PC-9 (cell line): ENCODE measurements at regions not wholly inside any gene's neighbourhood (a gene's known extent, or its start where the extent isn't known, plus 50 kb on each side); places are given as distances from the start of the nearest gene placed in this dataset.

Source experiments
- BruUV-seq: library from RNA; stranded (reverse); fragments of 400-500 nt; replicated peaks from 2 replicates; lab custom pipeline; 2021; lab: Mats Ljungman, UMichigan
- CTCF ChIA-PET: fragments of 300-600 bp; sonication (Branson Sonifier 250); formaldehyde crosslinking; loops from one replicate; lab custom pipeline; 2022; ENCODE audit warnings: antibody characterized with exemption; lab: Charles Lee
- POLR2A ChIA-PET: fragments of 300-600 bp; sonication (Branson Sonifier 250); formaldehyde crosslinking; loops from one replicate; lab custom pipeline; 2022; ENCODE audit warnings: antibody characterized with exemption; ENCODE audit not compliant: unreplicated experiment; lab: Charles Lee
- DNase-seq, 2 experiments: peaks; one replicate each; pipeline versions ENCODE4 v3.0.0 to v3.0.0-alpha.2; 2015 to 2022; ENCODE audit warnings: mixed read lengths in 1 of 2
- H2AFZ ChIP-seq: fragments of 200-600 bp; sonication (generic); 2 replicates; pipeline ENCODE4 v1.8.1; 2017; ENCODE audit warnings: antibody characterized with exemption
- H3F3A ChIP-seq: fragments of 200-600 bp; sonication (generic); 2 replicates; pipeline ENCODE4 v1.8.1; 2017; ENCODE audit warnings: antibody characterized with exemption, mild to moderate bottlenecking, low read depth; ENCODE audit not compliant: insufficient read depth
- H3K27ac ChIP-seq: fragments of 200-600 bp; sonication (generic); 2 replicates; pipeline ENCODE4 v1.6.1; 2016; ENCODE audit warnings: mixed run types
- H3K27me3 ChIP-seq: fragments of 200-600 bp; sonication (generic); 2 replicates; pipeline ENCODE4 v1.6.1; 2016; ENCODE audit warnings: low read depth, mixed run types; ENCODE audit not compliant: insufficient read depth
- H3K36me3 ChIP-seq: fragments of 200-600 bp; sonication (generic); 2 replicates; pipeline ENCODE4 v1.6.1; 2016; ENCODE audit warnings: low read depth, mixed run types
- H3K4me1 ChIP-seq: fragments of 200-600 bp; sonication (generic); replicated peaks from 2 replicates; pipeline ENCODE4 v1.6.1; 2016; ENCODE audit warnings: mixed run types; ENCODE audit not compliant: insufficient read depth
- H3K4me2 ChIP-seq: fragments of 200-600 bp; sonication (generic); 2 replicates; pipeline ENCODE4 v1.6.1; 2017; ENCODE audit warnings: mixed run types
- H3K4me3 ChIP-seq: fragments of 200-600 bp; sonication (generic); 2 replicates; pipeline ENCODE4 v1.6.1; 2016; ENCODE audit warnings: mixed run types
- H3K79me2 ChIP-seq: fragments of 200-600 bp; sonication (generic); 2 replicates; pipeline ENCODE4 v1.6.1; 2017; ENCODE audit warnings: low read depth, mixed run types
- H3K9me2 ChIP-seq: fragments of 200-600 bp; sonication (generic); 2 replicates; pipeline ENCODE4 v1.8.1; 2017; ENCODE audit warnings: mild to moderate bottlenecking; ENCODE audit not compliant: insufficient read depth
- H3K9me3 ChIP-seq: fragments of 200-600 bp; sonication (generic); 2 replicates; pipeline ENCODE4 v1.8.1; 2016; ENCODE audit warnings: low read depth; ENCODE audit not compliant: insufficient read depth
- H4K20me1 ChIP-seq: fragments of 200-600 bp; sonication (generic); 2 replicates; pipeline ENCODE4 v1.8.1; 2017; ENCODE audit not compliant: insufficient read depth
- CTCF ChIP-seq: fragments of 200-600 bp; sonication (generic); conservative IDR thresholded peaks from 2 replicates; pipeline ENCODE4 v1.6.1; 2017; ENCODE audit warnings: mixed run types, antibody characterized with exemption, mild to moderate bottlenecking, moderate library complexity
- EZH2 ChIP-seq: fragments of 200-600 bp; sonication (generic); IDR thresholded peaks from 2 replicates; pipeline ENCODE4 v1.8.0; 2017; ENCODE audit warnings: antibody characterized with exemption, low read depth
- intact Hi-C: fragments of 100-400 bp; cut with micrococcal nuclease; formaldehyde crosslinking; loops from one replicate; pipeline ENCODE4 v1.10.0; 2022; ENCODE audit not compliant: unreplicated experiment

DNA sequence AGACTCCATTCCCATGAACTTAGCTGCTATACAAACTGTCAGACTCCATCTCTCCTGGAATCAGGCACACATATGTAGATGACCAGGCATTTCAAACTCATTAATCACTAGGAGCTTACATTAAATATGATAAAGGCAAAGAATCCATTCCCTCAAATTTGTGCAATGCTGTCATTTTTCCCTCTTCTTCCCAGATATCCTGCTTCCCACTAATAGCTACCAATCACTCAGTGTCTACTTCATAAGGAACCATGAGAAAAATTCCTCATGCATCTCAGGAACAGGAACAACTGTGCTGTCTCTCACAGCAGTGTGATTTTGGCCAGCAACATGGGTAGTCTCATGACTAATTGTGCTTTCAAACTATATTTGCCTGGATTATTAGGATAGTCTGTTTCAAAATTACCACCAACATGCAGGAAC, 133.9 kb downstream of the DKK1 start:
- Histone ChIP-seq H3K27me3 (no peaks in the 10 kb centered on the region), H3K4me3 (no peak overlapping the region), H4K20me1 (no peaks in the 10 kb centered on the region), H3F3A (peaks cover 38% of the 10 kb centered on the region), H3K4me2 (no peak overlapping the region), H3K9me3 (peaks cover 13% of the 10 kb centered on the region; the same call in 1 of the 2 replicates), H3K36me3 (no peaks in the 10 kb centered on the region), H2AFZ (no peak overlapping the region), H3K4me1 (peaks cover 44% of the 10 kb centered on the region), H3K9me2 (peaks cover 8% of the 10 kb centered on the region), H3K27ac (no peak overlapping the region), H3K79me2 (no peaks in the 10 kb centered on the region)
- DNase-seq, result no peak
- no TSS peak for BruUV-seq
- TF ChIP-seq CTCF (no peak), EZH2 (no peak)
- CTCF ChIA-PET, result no interaction called here
- intact Hi-C loops, result no loop called here
- POLR2A ChIA-PET, result no interaction called here

DNA sequence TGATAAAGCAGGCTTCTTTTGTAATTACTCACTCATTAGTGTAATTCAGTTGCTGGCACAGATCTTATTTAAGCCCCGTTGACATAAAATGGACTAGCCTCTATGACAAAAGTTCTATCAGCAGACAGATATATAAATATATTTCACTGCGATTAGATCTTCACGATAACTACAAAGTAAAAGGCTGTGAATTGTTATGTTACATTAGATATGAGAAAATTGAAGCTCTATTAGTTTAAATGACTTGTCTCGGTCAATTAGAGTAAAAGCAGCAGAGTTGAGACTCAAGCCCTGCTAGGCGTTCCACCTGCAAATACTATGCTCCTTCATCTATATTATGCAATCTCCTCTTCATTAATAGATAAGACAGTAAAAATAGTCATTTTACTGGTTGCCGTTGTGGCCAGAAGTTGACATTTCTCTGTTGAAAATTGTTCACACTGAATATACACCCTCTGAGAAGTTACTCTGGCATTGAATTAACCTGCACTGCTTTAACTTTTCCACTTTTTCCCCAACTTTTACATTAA, 136.7 kb downstream of the DKK1 start:
- TF ChIP-seq EZH2 (no peak), CTCF (no peak)
- Histone ChIP-seq H3K4me2 (peak overlapping the region; percentile 43), H3K27ac (peak overlapping the region; percentile 77), H3K9me2 (no peaks in the 10 kb centered on the region), H3K27me3 (no peaks in the 10 kb centered on the region), H3F3A (peaks cover 29% of the 10 kb centered on the region), H2AFZ (0 out of 2 replicates have a peak overlapping the region, but pooled peaks have one; percentile 12), H3K36me3 (no peaks in the 10 kb centered on the region), H3K4me3 (no peak overlapping the region), H3K9me3 (peaks cover 10% of the 10 kb centered on the region), H3K79me2 (no peaks in the 10 kb centered on the region), H3K4me1 (peaks cover 45% of the 10 kb centered on the region), H4K20me1 (no peaks in the 10 kb centered on the region)
- POLR2A ChIA-PET, result no interaction called here
- DNase-seq, result no peak
- no TSS peak for BruUV-seq
- intact Hi-C loops, result loop anchor here (5.0 kb wide), 3 partner anchors 64 to 119 kb away; no protein-coding TSS in a partner anchor
- CTCF ChIA-PET, result no interaction called here

DNA sequence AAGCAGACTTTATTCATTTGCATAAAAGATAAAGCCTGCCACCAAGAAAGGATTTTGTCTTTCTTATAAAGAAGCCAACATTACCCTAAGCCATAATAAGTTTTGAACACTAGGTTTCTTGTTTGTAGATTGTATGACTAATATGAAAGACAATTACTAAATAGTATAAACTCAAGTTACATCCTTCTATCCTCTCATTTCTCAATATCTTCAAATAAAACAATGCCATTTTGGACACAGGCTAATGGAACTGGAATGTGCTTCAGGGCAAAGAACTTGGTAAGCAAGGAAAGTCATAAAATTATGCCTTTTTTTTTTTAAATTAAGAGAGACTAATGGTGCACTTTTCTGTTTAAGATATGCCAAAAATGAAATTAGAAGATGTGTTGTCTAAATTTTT, 137.7 kb downstream of the DKK1 start:
- H3K4me1 ChIP-seq, result peaks cover 45% of the 10 kb centered on the region
- H3K9me2 ChIP-seq, result no peaks in the 10 kb centered on the region
- peaks cover 10% of the 10 kb centered on the region for H3K9me3 ChIP-seq
- no peak overlapping the region for H2AFZ ChIP-seq
- DNase-seq, result peak; percentile 25 to 98
- intact Hi-C loops, result loop anchor here (5.0 kb wide), 3 partner anchors 65 to 120 kb away; no protein-coding TSS in a partner anchor
- H3K4me2 ChIP-seq, result peak overlapping the region; percentile 43
- POLR2A ChIA-PET, result interaction anchor here (0.5 to 1.1 kb wide), 3 partner anchors 73 to 138 kb away, joined by 3 to 8 read pairs (median 4); partner anchors contain the start of gene DKK1
- no peaks in the 10 kb centered on the region for H3K79me2 ChIP-seq
- no peak overlapping the region for H3K4me3 ChIP-seq
- peak overlapping the region; percentile 77 for H3K27ac ChIP-seq
- H3F3A ChIP-seq, result peaks cover 29% of the 10 kb centered on the region
- BruUV-seq, result no TSS peak
- TF ChIP-seq EZH2 (no peak), CTCF (no peak)
- H3K36me3 ChIP-seq, result no peaks in the 10 kb centered on the region
- CTCF ChIA-PET, result interaction anchor here (0.6 to 1.0 kb wide), 2 partner anchors 37 to 143 kb away, joined by 3 to 5 read pairs; no protein-coding TSS in a partner anchor
- H3K27me3 ChIP-seq, result no peaks in the 10 kb centered on the region
- H4K20me1 ChIP-seq, result no peaks in the 10 kb centered on the region
